SK-N-SH (cell line): ENCODE measurements at regions not wholly inside any gene's neighbourhood (a gene's known extent, or its start where the extent isn't known, plus 50 kb on each side); places are given as distances from the start of the nearest gene placed in this dataset.

Source experiments
- CTCF ChIA-PET: fragments of 300-600, 350-600 bp; formaldehyde crosslinking; extraction: SDS; loops from one replicate; lab custom pipeline; 2021; lab: Yijun Ruan, JAX
- POLR2A ChIA-PET: fragments of 350-600 bp; sonication (Branson Sonifier 250); formaldehyde crosslinking; extraction: SDS; loops from one replicate; lab custom pipeline; 2020; ENCODE audit warnings: antibody characterized with exemption, inconsistent platforms; lab: Yijun Ruan, JAX
- DNase-seq: peaks from one replicate; pipeline ENCODE4 v3.0.0; 2012
- H2AFZ ChIP-seq: fragments of 200-600 bp; sonication (generic); 2 replicates; pipeline ENCODE4 v1.8.1; 2016; ENCODE audit warnings: antibody characterized with exemption, mild to moderate bottlenecking, low read depth
- H3F3A ChIP-seq: fragments of 200-600 bp; sonication (generic); replicated peaks from 2 replicates; pipeline ENCODE3; 2016; ENCODE audit warnings: antibody characterized with exemption, mild to moderate bottlenecking; ENCODE audit not compliant: insufficient read depth
- H3K27ac ChIP-seq, 2 experiments: fragments of 200-500 bp in 1 of 2; fragments of 200-600 bp in 1 of 2; sonication (Bioruptor generic) in 1 of 2; sonication (generic), shearing (Covaris generic) in 1 of 2; 2 replicates each; pipeline versions ENCODE4 v1.5.1 to v1.6.1; 2014 to 2016; ENCODE audit warnings: low read depth in 2 of 2, inconsistent platforms in 1 of 2, low read length in 1 of 2, mild to moderate bottlenecking in 1 of 2, mixed read lengths in 1 of 2
- H3K27me3 ChIP-seq: fragments of 200-600 bp; sonication (generic), shearing (Covaris generic); 2 replicates; pipeline ENCODE4 v1.6.1; 2016; ENCODE audit warnings: mixed run types; ENCODE audit not compliant: insufficient read depth
- H3K36me3 ChIP-seq, 2 experiments: fragments of 200-500 bp in 1 of 2; fragments of 200-600 bp in 1 of 2; sonication (Bioruptor generic) in 1 of 2; sonication (generic) in 1 of 2; replicated peaks in 1 of 2; 2 replicates each; pipeline versions ENCODE3 to v1.5.1; 2014 to 2016; ENCODE audit warnings: low read length in 1 of 2, mild to moderate bottlenecking in 1 of 2; ENCODE audit not compliant: insufficient read depth in 2 of 2, control insufficient read depth in 1 of 2
- H3K4me1 ChIP-seq, 2 experiments: fragments of 200-500 bp in 1 of 2; fragments of 200-600 bp in 1 of 2; sonication (Bioruptor generic) in 1 of 2; sonication (generic), shearing (Covaris generic) in 1 of 2; 2 replicates each; pipeline versions ENCODE4 v1.5.1 to v1.6.1; 2014 to 2016; ENCODE audit warnings: low read depth in 1 of 2, low read length in 1 of 2, mixed run types in 1 of 2; ENCODE audit not compliant: insufficient read depth in 2 of 2, control insufficient read depth in 1 of 2
- H3K4me2 ChIP-seq: fragments of 200-600 bp; sonication (generic), shearing (Covaris generic); 2 replicates; pipeline ENCODE4 v1.6.1; 2017; ENCODE audit warnings: mixed run types
- H3K4me3 ChIP-seq, 2 experiments: fragments of 200-500 bp in 1 of 2; fragments of 200-600 bp in 1 of 2; sonication (Bioruptor generic) in 1 of 2; sonication (generic), shearing (Covaris generic) in 1 of 2; 2 replicates each; pipeline versions ENCODE4 v1.5.1 to v1.8.1; 2014 to 2016; ENCODE audit warnings: low read depth in 2 of 2, inconsistent platforms in 1 of 2, low read length in 1 of 2, mild to moderate bottlenecking in 1 of 2, mixed read lengths in 1 of 2, moderate library complexity in 1 of 2
- H3K79me2 ChIP-seq: fragments of 200-600 bp; sonication (generic); 2 replicates; pipeline ENCODE4 v1.8.1; 2017; ENCODE audit warnings: mild to moderate bottlenecking; ENCODE audit not compliant: insufficient read depth
- H3K9ac ChIP-seq: fragments of 200-600 bp; sonication (generic); 2 replicates; pipeline ENCODE4 v1.6.1; 2017; ENCODE audit warnings: mixed run types
- H3K9me2 ChIP-seq: fragments of 200-600 bp; sonication (generic); 2 replicates; pipeline ENCODE4 v1.6.1; 2017; ENCODE audit warnings: mixed run types
- H3K9me3 ChIP-seq: fragments of 200-600 bp; sonication (generic); 2 replicates; pipeline ENCODE4 v1.6.1; 2017; ENCODE audit warnings: mixed run types, mild to moderate bottlenecking, moderate library complexity
- H4K20me1 ChIP-seq: fragments of 200-600 bp; sonication (generic); 2 replicates; pipeline ENCODE4 v1.6.1; 2017; ENCODE audit warnings: mild to moderate bottlenecking, mixed run types; ENCODE audit not compliant: insufficient read depth
- CHD2 ChIP-seq: fragments of 150-350 bp; IDR thresholded peaks from 2 replicates; pipeline ENCODE4 v1.6.1; 2018; ENCODE audit warnings: low read length; ENCODE audit not compliant: partially characterized antibody
- EP300 ChIP-seq, 2 experiments: IDR thresholded peaks; 2 replicates each; pipeline versions ENCODE4 v1.4.0 to v1.6.1; 2012; ENCODE audit warnings: borderline replicate concordance in 1 of 2, low read depth in 1 of 2, low read length in 1 of 2
- FOXJ3 ChIP-seq: sonication (generic); formaldehyde crosslinking; IDR thresholded peaks from 2 replicates; pipeline ENCODE4 v1.5.1; 2020; ENCODE audit warnings: mild to moderate bottlenecking, missing genetic modification reagents
- JUND ChIP-seq: IDR thresholded peaks from 2 replicates; pipeline ENCODE4 v1.4.0; 2012
- SMC3 ChIP-seq: IDR thresholded peaks from 2 replicates; pipeline ENCODE4 v1.6.1; 2012; ENCODE audit warnings: low read depth, low read length, improper control_type of control experiment
- TCF12 ChIP-seq: IDR thresholded peaks from 2 replicates; pipeline ENCODE4 v1.4.0; 2012
- YY1 ChIP-seq: IDR thresholded peaks from 2 replicates; pipeline ENCODE4 v1.4.0; 2012; ENCODE audit warnings: low read depth, mild to moderate bottlenecking
- WGBS: methylation state at CpG from one replicate; pipeline ENCODE4 v1.1.6; 2017; ENCODE audit warnings: low lambda C conversion rate; 5-methylcytosine and 5-hydroxymethylcytosine counted together
- TF ChIP-seq, protein P1 (sequence below): IDR thresholded peaks from 2 replicates; pipeline ENCODE4 v1.6.1; 2012; ENCODE audit warnings: mild to moderate bottlenecking, low read depth, low read length, moderate library complexity
- TF ChIP-seq, protein P2 (sequence below): IDR thresholded peaks from 2 replicates; pipeline ENCODE4; 2012
- TF ChIP-seq, protein P3 (sequence below): fragments of 200-600 bp; sonication (generic); IDR thresholded peaks from 2 replicates; pipeline ENCODE4 v1.6.1; 2017; ENCODE audit warnings: antibody characterized with exemption, mild to moderate bottlenecking, moderate library complexity

DNA sequence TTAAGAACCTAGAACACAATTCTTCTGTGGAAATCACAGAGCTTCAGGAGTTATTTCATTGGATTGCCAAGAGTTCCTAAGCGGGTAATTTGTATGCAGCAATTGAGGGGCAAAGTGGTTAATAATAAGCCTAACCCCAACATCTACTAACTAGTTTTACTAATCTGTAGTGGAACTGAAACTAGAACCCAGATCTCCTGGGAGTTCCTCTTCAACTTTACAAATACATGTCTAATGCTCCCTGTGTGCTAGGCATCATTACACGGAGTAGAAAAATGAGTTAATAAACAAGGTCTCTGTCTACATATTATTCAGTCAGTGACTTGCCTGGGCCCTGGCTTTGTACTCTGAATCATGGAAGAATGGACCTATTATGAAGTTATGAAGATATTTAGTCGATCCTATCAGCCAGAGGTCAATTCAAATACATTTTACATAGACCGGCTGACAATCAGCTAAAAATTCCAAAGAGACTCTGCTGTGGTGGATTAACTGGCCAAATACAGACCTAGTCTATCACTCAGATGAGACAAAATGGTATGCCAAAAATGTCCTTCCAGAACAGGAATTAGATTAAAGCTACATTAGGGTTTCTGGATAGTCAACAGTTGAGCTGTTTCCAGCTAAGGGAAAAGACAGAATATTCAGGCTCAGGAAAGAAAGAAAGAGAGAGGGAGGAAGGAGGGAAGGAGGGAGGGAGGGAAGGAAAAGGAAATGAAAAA lies 326.0 kb downstream of the FBXW7 start:
- no peak for TF ChIP-seq YY1
- TF ChIP-seq CHD2, result no peak
- TF ChIP-seq SMC3, result no peak
- TF ChIP-seq TCF12, result no peak
- TF ChIP-seq, protein P1, sequence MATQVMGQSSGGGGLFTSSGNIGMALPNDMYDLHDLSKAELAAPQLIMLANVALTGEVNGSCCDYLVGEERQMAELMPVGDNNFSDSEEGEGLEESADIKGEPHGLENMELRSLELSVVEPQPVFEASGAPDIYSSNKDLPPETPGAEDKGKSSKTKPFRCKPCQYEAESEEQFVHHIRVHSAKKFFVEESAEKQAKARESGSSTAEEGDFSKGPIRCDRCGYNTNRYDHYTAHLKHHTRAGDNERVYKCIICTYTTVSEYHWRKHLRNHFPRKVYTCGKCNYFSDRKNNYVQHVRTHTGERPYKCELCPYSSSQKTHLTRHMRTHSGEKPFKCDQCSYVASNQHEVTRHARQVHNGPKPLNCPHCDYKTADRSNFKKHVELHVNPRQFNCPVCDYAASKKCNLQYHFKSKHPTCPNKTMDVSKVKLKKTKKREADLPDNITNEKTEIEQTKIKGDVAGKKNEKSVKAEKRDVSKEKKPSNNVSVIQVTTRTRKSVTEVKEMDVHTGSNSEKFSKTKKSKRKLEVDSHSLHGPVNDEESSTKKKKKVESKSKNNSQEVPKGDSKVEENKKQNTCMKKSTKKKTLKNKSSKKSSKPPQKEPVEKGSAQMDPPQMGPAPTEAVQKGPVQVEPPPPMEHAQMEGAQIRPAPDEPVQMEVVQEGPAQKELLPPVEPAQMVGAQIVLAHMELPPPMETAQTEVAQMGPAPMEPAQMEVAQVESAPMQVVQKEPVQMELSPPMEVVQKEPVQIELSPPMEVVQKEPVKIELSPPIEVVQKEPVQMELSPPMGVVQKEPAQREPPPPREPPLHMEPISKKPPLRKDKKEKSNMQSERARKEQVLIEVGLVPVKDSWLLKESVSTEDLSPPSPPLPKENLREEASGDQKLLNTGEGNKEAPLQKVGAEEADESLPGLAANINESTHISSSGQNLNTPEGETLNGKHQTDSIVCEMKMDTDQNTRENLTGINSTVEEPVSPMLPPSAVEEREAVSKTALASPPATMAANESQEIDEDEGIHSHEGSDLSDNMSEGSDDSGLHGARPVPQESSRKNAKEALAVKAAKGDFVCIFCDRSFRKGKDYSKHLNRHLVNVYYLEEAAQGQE, result no peak
- no peak for TF ChIP-seq EP300 (IDR thresholded peaks at IDR 0.05; ENCODE audit: borderline replicate concordance in 1 of 2, low read depth in 1 of 2, low read length in 1 of 2)
- Histone ChIP-seq H3K4me2 (no peak overlapping the region), H3K27me3 (no peaks in the 10 kb centered on the region), H3K4me3 (no peak overlapping the region), H3K36me3 (no peaks in the 10 kb centered on the region), H4K20me1 (no peaks in the 10 kb centered on the region), H3K27ac (0 out of 4 replicates have a peak overlapping the region, but pooled peaks of 1 of the 2 experiments have one; percentile 18), H3K9ac (no peak overlapping the region), H3K9me3 (no peaks in the 10 kb centered on the region), H3K4me1 (peaks cover 16% of the 10 kb centered on the region in 2 experiments; a peak in 3 of 4 replicates), H2AFZ (0 out of 2 replicates have a peak overlapping the region, but pooled peaks have one; percentile 35), H3K9me2 (no peaks in the 10 kb centered on the region), H3F3A (peaks cover 2% of the 10 kb centered on the region), H3K79me2 (no peaks in the 10 kb centered on the region)
- ChIA-PET CTCF (interaction anchor here (1.8 kb wide), 1 partner anchor 10 kb away, joined by 3 read pairs; no protein-coding TSS in a partner anchor), POLR2A (no interaction called here)
- no peak for DNase-seq
- 42% methylated on average over 4 of the region's 4 CpGs for WGBS

DNA sequence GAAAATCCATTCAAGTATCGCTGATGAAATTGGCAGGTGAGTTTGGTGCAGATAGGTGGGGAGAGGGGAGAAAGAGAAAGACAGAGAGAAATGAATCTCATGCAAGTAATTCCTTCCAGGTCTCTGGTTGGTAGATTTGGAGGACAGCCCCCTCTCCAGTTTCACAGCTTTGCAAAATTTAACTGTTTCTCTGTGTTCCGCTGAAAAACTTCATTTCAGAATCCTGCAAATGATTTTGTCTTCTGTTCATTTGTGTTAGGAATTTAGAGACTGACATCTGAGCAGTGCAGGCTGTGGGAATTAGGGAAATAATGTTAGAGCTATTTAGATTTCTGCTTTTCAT lies 328.5 kb downstream of the FBXW7 start:
- WGBS, result 36% methylated on average over 2 of the region's 2 CpGs
- Histone ChIP-seq H3K27me3 (no peaks in the 10 kb centered on the region), H3K9me3 (no peaks in the 10 kb centered on the region), H3K36me3 (no peaks in the 10 kb centered on the region), H2AFZ (0 out of 2 replicates have a peak overlapping the region, but pooled peaks have one; percentile 65), H3K9me2 (no peaks in the 10 kb centered on the region), H3K79me2 (no peaks in the 10 kb centered on the region), H3K27ac (peak overlapping the region in 1 of 2 experiments; percentile 58; a peak in 2 of 4 replicates), H3K9ac (0 out of 2 replicates have a peak overlapping the region, but pooled peaks have one; percentile 3), H3K4me3 (no peak overlapping the region), H3K4me1 (peaks cover 15 to 16% of the 10 kb centered on the region in 2 experiments; a peak in 3 of 4 replicates), H3K4me2 (peak overlapping the region; percentile 52), H4K20me1 (no peaks in the 10 kb centered on the region), H3F3A (peaks cover 2% of the 10 kb centered on the region)
- ChIA-PET POLR2A (no interaction called here), CTCF (interaction anchor here (0.9 kb wide), 1 partner anchor 10 kb away, joined by 4 read pairs; no protein-coding TSS in a partner anchor)
- no peak for DNase-seq
- TF ChIP-seq, protein P2, sequence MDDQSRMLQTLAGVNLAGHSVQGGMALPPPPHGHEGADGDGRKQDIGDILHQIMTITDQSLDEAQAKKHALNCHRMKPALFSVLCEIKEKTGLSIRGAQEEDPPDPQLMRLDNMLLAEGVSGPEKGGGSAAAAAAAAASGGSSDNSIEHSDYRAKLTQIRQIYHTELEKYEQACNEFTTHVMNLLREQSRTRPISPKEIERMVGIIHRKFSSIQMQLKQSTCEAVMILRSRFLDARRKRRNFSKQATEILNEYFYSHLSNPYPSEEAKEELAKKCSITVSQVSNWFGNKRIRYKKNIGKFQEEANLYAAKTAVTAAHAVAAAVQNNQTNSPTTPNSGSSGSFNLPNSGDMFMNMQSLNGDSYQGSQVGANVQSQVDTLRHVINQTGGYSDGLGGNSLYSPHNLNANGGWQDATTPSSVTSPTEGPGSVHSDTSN, result no peak
- TF ChIP-seq JUND, result no peak
- TF ChIP-seq FOXJ3, result no peak
- TF ChIP-seq, protein P3, sequence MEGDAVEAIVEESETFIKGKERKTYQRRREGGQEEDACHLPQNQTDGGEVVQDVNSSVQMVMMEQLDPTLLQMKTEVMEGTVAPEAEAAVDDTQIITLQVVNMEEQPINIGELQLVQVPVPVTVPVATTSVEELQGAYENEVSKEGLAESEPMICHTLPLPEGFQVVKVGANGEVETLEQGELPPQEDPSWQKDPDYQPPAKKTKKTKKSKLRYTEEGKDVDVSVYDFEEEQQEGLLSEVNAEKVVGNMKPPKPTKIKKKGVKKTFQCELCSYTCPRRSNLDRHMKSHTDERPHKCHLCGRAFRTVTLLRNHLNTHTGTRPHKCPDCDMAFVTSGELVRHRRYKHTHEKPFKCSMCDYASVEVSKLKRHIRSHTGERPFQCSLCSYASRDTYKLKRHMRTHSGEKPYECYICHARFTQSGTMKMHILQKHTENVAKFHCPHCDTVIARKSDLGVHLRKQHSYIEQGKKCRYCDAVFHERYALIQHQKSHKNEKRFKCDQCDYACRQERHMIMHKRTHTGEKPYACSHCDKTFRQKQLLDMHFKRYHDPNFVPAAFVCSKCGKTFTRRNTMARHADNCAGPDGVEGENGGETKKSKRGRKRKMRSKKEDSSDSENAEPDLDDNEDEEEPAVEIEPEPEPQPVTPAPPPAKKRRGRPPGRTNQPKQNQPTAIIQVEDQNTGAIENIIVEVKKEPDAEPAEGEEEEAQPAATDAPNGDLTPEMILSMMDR, result no peak
